ENCODE measurements at regions not wholly inside any gene's neighbourhood (a gene's known extent, or its start where the extent isn't known, plus 50 kb on each side); places are given as distances from the start of the nearest gene placed in this dataset.

- no peaks in the 10 kb centered on the region for H3K4me1 ChIP-seq (ENCODE audit: insufficient read depth, low read length)
- no peak overlapping the region for H2AFZ ChIP-seq (ENCODE audit: low read depth, low read length)
- H3K27me3 ChIP-seq (ENCODE audit: insufficient read depth, low read length, poor library complexity) = no peaks in the 10 kb centered on the region
- H3K27ac ChIP-seq (ENCODE audit: low read length) = no peak overlapping the region
- H3K4me2 ChIP-seq (ENCODE audit: insufficient read depth, low read length) = no peak overlapping the region
- no peaks in the 10 kb centered on the region for H3K36me3 ChIP-seq (ENCODE audit: insufficient read depth, low read length)
- no peak for TF ChIP-seq CTCF (IDR thresholded peaks at IDR 0.05; ENCODE audit: borderline replicate concordance, extremely low read depth, low read length, poor library complexity, severe bottlenecking)
- TF ChIP-seq EZH2 (IDR thresholded peaks at IDR 0.05; ENCODE audit: borderline replicate concordance, low read depth, low read length, severe bottlenecking) = no peak
- no peaks in the 10 kb centered on the region for H3K79me2 ChIP-seq (ENCODE audit: insufficient read depth, low read length)
- no peak overlapping the region for H3K4me3 ChIP-seq (ENCODE audit: low read depth in 1 of 2, low read length in 2 of 2)
- H3K9ac ChIP-seq (ENCODE audit: low read depth, low read length) = no peak overlapping the region
- no peaks in the 10 kb centered on the region for H3K9me3 ChIP-seq (ENCODE audit: insufficient read depth, low read length, severe bottlenecking)
- ATAC-seq (ENCODE audit: insufficient read depth, low read depth) (no peak), DNase-seq (no peak)
- no peaks in the 10 kb centered on the region for H4K20me1 ChIP-seq (ENCODE audit: insufficient read depth, low read length)
These were observed 385.1 kb upstream of the IRX1 start for GRCh38 chr5:3210531-3210930.

GRCh38 chr5:3209918-3210317 is 385.7 kb upstream of the IRX1 start:
- ATAC-seq (ENCODE audit: insufficient read depth, low read depth) = no peak

GRCh38 chr5:3202570-3202969 is 393.1 kb upstream of the IRX1 start:
- H3K27me3 ChIP-seq (ENCODE audit: insufficient read depth, low read length, poor library complexity) = no peaks in the 10 kb centered on the region
- H3K27ac ChIP-seq (ENCODE audit: low read length) = no peak overlapping the region
- H3K36me3 ChIP-seq (ENCODE audit: insufficient read depth, low read length) = no peaks in the 10 kb centered on the region
- ATAC-seq (ENCODE audit: insufficient read depth, low read depth) (no peak), DNase-seq (no peak)
- no peak overlapping the region for H3K9ac ChIP-seq (ENCODE audit: low read depth, low read length)
- H3K4me3 ChIP-seq (ENCODE audit: low read depth in 1 of 2, low read length in 2 of 2) = no peak overlapping the region
- no peak overlapping the region for H3K4me2 ChIP-seq (ENCODE audit: insufficient read depth, low read length)
- no peaks in the 10 kb centered on the region for H3K79me2 ChIP-seq (ENCODE audit: insufficient read depth, low read length)
- no peaks in the 10 kb centered on the region for H4K20me1 ChIP-seq (ENCODE audit: insufficient read depth, low read length)
- H3K9me3 ChIP-seq (ENCODE audit: insufficient read depth, low read length, severe bottlenecking) = peaks cover 5% of the 10 kb centered on the region
- H3K4me1 ChIP-seq (ENCODE audit: insufficient read depth, low read length) = no peaks in the 10 kb centered on the region
- no peak for TF ChIP-seq CTCF (IDR thresholded peaks at IDR 0.05; ENCODE audit: borderline replicate concordance, extremely low read depth, low read length, poor library complexity, severe bottlenecking)
- no peak for TF ChIP-seq EZH2 (IDR thresholded peaks at IDR 0.05; ENCODE audit: borderline replicate concordance, low read depth, low read length, severe bottlenecking)
- H2AFZ ChIP-seq (ENCODE audit: low read depth, low read length) = no peak overlapping the region

More at GRCh38 chr5:3209918-3210317, 385.7 kb upstream of the IRX1 start:
- no peak for DNase-seq
- Histone ChIP-seq H3K9ac (ENCODE audit: low read depth, low read length) (no peak overlapping the region), H3K36me3 (ENCODE audit: insufficient read depth, low read length) (no peaks in the 10 kb centered on the region), H3K79me2 (ENCODE audit: insufficient read depth, low read length) (no peaks in the 10 kb centered on the region), H4K20me1 (ENCODE audit: insufficient read depth, low read length) (no peaks in the 10 kb centered on the region), H3K27me3 (ENCODE audit: insufficient read depth, low read length, poor library complexity) (no peaks in the 10 kb centered on the region), H3K4me3 (ENCODE audit: low read depth in 1 of 2, low read length in 2 of 2) (no peak overlapping the region), H2AFZ (ENCODE audit: low read depth, low read length) (no peak overlapping the region), H3K4me2 (ENCODE audit: insufficient read depth, low read length) (no peak overlapping the region), H3K9me3 (ENCODE audit: insufficient read depth, low read length, severe bottlenecking) (no peaks in the 10 kb centered on the region), H3K27ac (ENCODE audit: low read length) (no peak overlapping the region), H3K4me1 (ENCODE audit: insufficient read depth, low read length) (no peaks in the 10 kb centered on the region)
- TF ChIP-seq CTCF (IDR thresholded peaks at IDR 0.05; ENCODE audit: borderline replicate concordance, extremely low read depth, low read length, poor library complexity, severe bottlenecking) (no peak), EZH2 (IDR thresholded peaks at IDR 0.05; ENCODE audit: borderline replicate concordance, low read depth, low read length, severe bottlenecking) (no peak)

- TF ChIP-seq CTCF (IDR thresholded peaks at IDR 0.05; ENCODE audit: borderline replicate concordance, extremely low read depth, low read length, poor library complexity, severe bottlenecking) (no peak), EZH2 (IDR thresholded peaks at IDR 0.05; ENCODE audit: borderline replicate concordance, low read depth, low read length, severe bottlenecking) (no peak)
- ATAC-seq (ENCODE audit: insufficient read depth, low read depth) (no peak), DNase-seq (no peak)
- Histone ChIP-seq H3K27me3 (ENCODE audit: insufficient read depth, low read length, poor library complexity) (no peaks in the 10 kb centered on the region), H3K4me1 (ENCODE audit: insufficient read depth, low read length) (no peaks in the 10 kb centered on the region), H4K20me1 (ENCODE audit: insufficient read depth, low read length) (no peaks in the 10 kb centered on the region), H3K36me3 (ENCODE audit: insufficient read depth, low read length) (no peaks in the 10 kb centered on the region), H3K9me3 (ENCODE audit: insufficient read depth, low read length, severe bottlenecking) (peaks cover 5% of the 10 kb centered on the region), H3K4me2 (ENCODE audit: insufficient read depth, low read length) (no peak overlapping the region), H3K27ac (ENCODE audit: low read length) (no peak overlapping the region), H2AFZ (ENCODE audit: low read depth, low read length) (no peak overlapping the region), H3K4me3 (ENCODE audit: low read depth in 1 of 2, low read length in 2 of 2) (no peak overlapping the region), H3K79me2 (ENCODE audit: insufficient read depth, low read length) (no peaks in the 10 kb centered on the region), H3K9ac (ENCODE audit: low read depth, low read length) (no peak overlapping the region)
These were observed 393.7 kb upstream of the IRX1 start for GRCh38 chr5:3201941-3202340.

All from DND-41 (cell line).